ENCODE measurements at regions not wholly inside any gene's neighbourhood (a gene's known extent, or its start where the extent isn't known, plus 50 kb on each side); places are given as distances from the start of the nearest gene placed in this dataset.

GRCh38 chr6:95091823-95092436, 485.4 kb upstream of the MANEA start:
- peak; percentile 20; the same call in 1 of the 2 replicates for TF ChIP-seq CTCF (IDR thresholded peaks at IDR 0.05; ENCODE audit: borderline replicate concordance, insufficient read depth, low read depth, low read length)
- no peak overlapping the region for H3K4me3 ChIP-seq (ENCODE audit: low read depth, low read length)

GRCh38 chr6:95093154-95093553, 484.2 kb upstream of the MANEA start:
- H3K4me3 ChIP-seq (ENCODE audit: low read depth, low read length), result no peak overlapping the region
- TF ChIP-seq CTCF (IDR thresholded peaks at IDR 0.05; ENCODE audit: borderline replicate concordance, insufficient read depth, low read depth, low read length), result no peak

- H3K4me3 ChIP-seq (ENCODE audit: low read depth, low read length), result no peak overlapping the region
- no peak for TF ChIP-seq CTCF (IDR thresholded peaks at IDR 0.05; ENCODE audit: borderline replicate concordance, insufficient read depth, low read depth, low read length)
Observed at GRCh38 chr6:95094751-95095663, 482.3 kb upstream of the MANEA start.

GRCh38 chr6:95095855-95096254, 481.5 kb upstream of the MANEA start:
- TF ChIP-seq CTCF (IDR thresholded peaks at IDR 0.05; ENCODE audit: borderline replicate concordance, insufficient read depth, low read depth, low read length), result no peak
- no peak overlapping the region for H3K4me3 ChIP-seq (ENCODE audit: low read depth, low read length)

GRCh38 chr6:95099410-95099809, 477.9 kb upstream of the MANEA start:
- TF ChIP-seq CTCF (IDR thresholded peaks at IDR 0.05; ENCODE audit: borderline replicate concordance, insufficient read depth, low read depth, low read length), result no peak
- no peak overlapping the region for H3K4me3 ChIP-seq (ENCODE audit: low read depth, low read length)

GRCh38 chr6:95109212-95109611, 468.1 kb upstream of the MANEA start:
- H3K4me3 ChIP-seq (ENCODE audit: low read depth, low read length), result no peak overlapping the region
- TF ChIP-seq CTCF (IDR thresholded peaks at IDR 0.05; ENCODE audit: borderline replicate concordance, insufficient read depth, low read depth, low read length), result no peak

GRCh38 chr6:95110767-95111166, 466.6 kb upstream of the MANEA start:
- no peak overlapping the region for H3K4me3 ChIP-seq (ENCODE audit: low read depth, low read length)
- no peak for TF ChIP-seq CTCF (IDR thresholded peaks at IDR 0.05; ENCODE audit: borderline replicate concordance, insufficient read depth, low read depth, low read length)
